Muscle of leg (tissue), 3 donors: ENCODE measurements at regions not wholly inside any gene's neighbourhood (a gene's known extent, or its start where the extent isn't known, plus 50 kb on each side); places are given as distances from the start of the nearest gene placed in this dataset.
A peak's percentile ranks its signal among the peaks of the same experiment; 100 is the strongest.

Source experiments
- DNase-seq: peaks from one replicate; pipeline ENCODE4 v3.0.0; 2013
- H3K27ac ChIP-seq: one replicate; pipeline ENCODE4 v1.5.1; 2013; ENCODE audit warnings: mild to moderate bottlenecking, low read length, control low read depth
- H3K27me3 ChIP-seq: one replicate; pipeline ENCODE4 v1.6.1; 2013; ENCODE audit warnings: low read length; ENCODE audit not compliant: control insufficient read depth, insufficient read depth
- H3K36me3 ChIP-seq: one replicate; pipeline ENCODE4 v1.6.1; 2013; ENCODE audit warnings: low read length; ENCODE audit not compliant: control insufficient read depth, insufficient read depth
- H3K4me1 ChIP-seq: one replicate; pipeline ENCODE4 v1.6.1; 2013; ENCODE audit warnings: low read length; ENCODE audit not compliant: control insufficient read depth, insufficient read depth
- H3K4me3 ChIP-seq: one replicate; pipeline ENCODE4 v1.5.1; 2013; ENCODE audit warnings: low read length, control low read depth
- H3K9me3 ChIP-seq: replicated peaks from 2 replicates; pipeline ENCODE4 v1.6.1; 2013; ENCODE audit warnings: low read depth, low read length; ENCODE audit not compliant: control insufficient read depth
- WGBS: methylation state at CpG from one replicate; pipeline ENCODE4 v1.1.5; 2013; ENCODE audit warnings: missing lambda C conversion rate; ENCODE audit not compliant: insufficient coverage; 5-methylcytosine and 5-hydroxymethylcytosine counted together

- Histone ChIP-seq H3K27me3 (no peaks in the 10 kb centered on the region), H3K36me3 (no peaks in the 10 kb centered on the region), H3K27ac (no peak overlapping the region), H3K4me1 (no peaks in the 10 kb centered on the region), H3K4me3 (no peak overlapping the region), H3K9me3 (no peaks in the 10 kb centered on the region)
- no CpG with 5 or more reads among the region's 1 CpG for WGBS
- peak; percentile 12 for DNase-seq
Measured at GRCh38 chr14:45698462-45699134, 445.6 kb upstream of the MIS18BP1 start.

GRCh38 chr14:45686771-45687170, 433.8 kb upstream of the MIS18BP1 start:
- H3K4me3 ChIP-seq = no peak overlapping the region
- WGBS = 80% methylated on average over 2 of the region's 4 CpGs
- no peaks in the 10 kb centered on the region for H3K36me3 ChIP-seq
- no peaks in the 10 kb centered on the region for H3K27me3 ChIP-seq
- DNase-seq = no peak
- no peak overlapping the region for H3K27ac ChIP-seq
- H3K4me1 ChIP-seq = no peaks in the 10 kb centered on the region
- H3K9me3 ChIP-seq = peaks cover 2% of the 10 kb centered on the region

GRCh38 chr14:45680531-45680930, 427.5 kb upstream of the MIS18BP1 start:
- Histone ChIP-seq H3K9me3 (peaks cover 2% of the 10 kb centered on the region), H3K27me3 (no peaks in the 10 kb centered on the region), H3K4me1 (no peaks in the 10 kb centered on the region), H3K36me3 (no peaks in the 10 kb centered on the region), H3K27ac (no peak overlapping the region), H3K4me3 (no peak overlapping the region)
- no peak for DNase-seq

- Histone ChIP-seq H3K4me3 (no peak overlapping the region), H3K27ac (no peak overlapping the region), H3K27me3 (no peaks in the 10 kb centered on the region), H3K36me3 (no peaks in the 10 kb centered on the region), H3K9me3 (peaks cover 2% of the 10 kb centered on the region), H3K4me1 (no peaks in the 10 kb centered on the region)
- no peak for DNase-seq
- no CpG with 5 or more reads among the region's 1 CpG for WGBS
Measured at GRCh38 chr14:45679853-45680252, 426.9 kb upstream of the MIS18BP1 start.

- H3K4me3 ChIP-seq = no peak overlapping the region
- no peaks in the 10 kb centered on the region for H3K9me3 ChIP-seq
- H3K27ac ChIP-seq = no peak overlapping the region
- no peaks in the 10 kb centered on the region for H3K4me1 ChIP-seq
- H3K36me3 ChIP-seq = no peaks in the 10 kb centered on the region
- no peak for DNase-seq
- H3K27me3 ChIP-seq = no peaks in the 10 kb centered on the region
Measured at GRCh38 chr14:45678163-45678562, 425.2 kb upstream of the MIS18BP1 start.

- Histone ChIP-seq H3K4me1 (no peaks in the 10 kb centered on the region), H3K36me3 (no peaks in the 10 kb centered on the region), H3K4me3 (no peak overlapping the region), H3K27me3 (no peaks in the 10 kb centered on the region), H3K9me3 (no peaks in the 10 kb centered on the region), H3K27ac (no peak overlapping the region)
- no peak for DNase-seq
- no CpG with 5 or more reads among the region's 1 CpG for WGBS
Measured at GRCh38 chr14:45673420-45673819, 420.4 kb upstream of the MIS18BP1 start.

- Histone ChIP-seq H3K4me1 (no peaks in the 10 kb centered on the region), H3K27me3 (no peaks in the 10 kb centered on the region)
- 74% methylated on average over 6 of the region's 7 CpGs for WGBS
Measured at GRCh38 chr14:45664668-45665356, 411.8 kb upstream of the MIS18BP1 start.

GRCh38 chr14:45658917-45659299, 405.9 kb upstream of the MIS18BP1 start:
- Histone ChIP-seq H3K9me3 (no peaks in the 10 kb centered on the region), H3K4me1 (no peaks in the 10 kb centered on the region), H3K4me3 (no peak overlapping the region), H3K27me3 (no peaks in the 10 kb centered on the region), H3K36me3 (no peaks in the 10 kb centered on the region), H3K27ac (no peak overlapping the region)
- no peak for DNase-seq
- no CpG with 5 or more reads among the region's 4 CpGs for WGBS

More at GRCh38 chr14:45664668-45665356, 411.8 kb upstream of the MIS18BP1 start:
- no peak for DNase-seq
- no peak overlapping the region for H3K4me3 ChIP-seq
- H3K36me3 ChIP-seq = no peaks in the 10 kb centered on the region
- no peak overlapping the region for H3K27ac ChIP-seq
- H3K9me3 ChIP-seq = no peaks in the 10 kb centered on the region

GRCh38 chr14:45658226-45658916, 405.4 kb upstream of the MIS18BP1 start:
- DNase-seq = no peak
- no peaks in the 10 kb centered on the region for H3K36me3 ChIP-seq
- no peaks in the 10 kb centered on the region for H3K4me1 ChIP-seq
- H3K9me3 ChIP-seq = no peaks in the 10 kb centered on the region
- H3K4me3 ChIP-seq = no peak overlapping the region
- H3K27me3 ChIP-seq = no peaks in the 10 kb centered on the region
- no CpG with 5 or more reads among the region's 3 CpGs for WGBS
- H3K27ac ChIP-seq = no peak overlapping the region

- no peak overlapping the region for H3K27ac ChIP-seq
- no peaks in the 10 kb centered on the region for H3K4me1 ChIP-seq
- H3K9me3 ChIP-seq = no peaks in the 10 kb centered on the region
- H3K36me3 ChIP-seq = no peaks in the 10 kb centered on the region
- DNase-seq = peak; percentile 3
- 100% methylated on average over 1 of the region's 2 CpGs for WGBS
- H3K27me3 ChIP-seq = no peaks in the 10 kb centered on the region
- no peak overlapping the region for H3K4me3 ChIP-seq
Measured at GRCh38 chr14:45651890-45652289, 398.9 kb upstream of the MIS18BP1 start.
